Nephron (organoid): ENCODE measurements at regions not wholly inside any gene's neighbourhood (a gene's known extent, or its start where the extent isn't known, plus 50 kb on each side); places are given as distances from the start of the nearest gene placed in this dataset.

Source experiments
- H3K27ac Mint-ChIP-seq, 3 experiments: 2 replicates each; pipeline ENCODE4 v1.8.0; 2020; ENCODE audit warnings: mixed read lengths in 3 of 3, mild to moderate bottlenecking in 2 of 3, moderate library complexity in 1 of 3
- H3K27me3 Mint-ChIP-seq: 2 replicates; pipeline ENCODE4 v1.8.0; 2021; ENCODE audit warnings: low read depth, mild to moderate bottlenecking, moderate library complexity, mixed read lengths
- H3K36me3 Mint-ChIP-seq: 2 replicates; pipeline ENCODE4 v1.8.0; 2020; ENCODE audit warnings: low read depth, mixed read lengths
- H3K4me1 Mint-ChIP-seq: 2 replicates; pipeline ENCODE4 v1.8.0; 2020; ENCODE audit warnings: mixed read lengths
- H3K4me3 Mint-ChIP-seq, 3 experiments: 2 replicates each; pipeline ENCODE4 v1.8.0; 2020; ENCODE audit warnings: mild to moderate bottlenecking in 3 of 3, mixed read lengths in 3 of 3, moderate library complexity in 2 of 3
- H3K9me3 Mint-ChIP-seq: 2 replicates; pipeline ENCODE4 v1.8.0; 2020; ENCODE audit warnings: mixed read lengths
- CTCF ChIP-seq, 3 experiments: fragments of 200-600 bp; sonication (generic); IDR thresholded peaks; one replicate each; pipeline ENCODE4 v1.5.0; 2021; ENCODE audit warnings: antibody characterized with exemption in 3 of 3; ENCODE audit not compliant: unreplicated experiment in 3 of 3

DNA sequence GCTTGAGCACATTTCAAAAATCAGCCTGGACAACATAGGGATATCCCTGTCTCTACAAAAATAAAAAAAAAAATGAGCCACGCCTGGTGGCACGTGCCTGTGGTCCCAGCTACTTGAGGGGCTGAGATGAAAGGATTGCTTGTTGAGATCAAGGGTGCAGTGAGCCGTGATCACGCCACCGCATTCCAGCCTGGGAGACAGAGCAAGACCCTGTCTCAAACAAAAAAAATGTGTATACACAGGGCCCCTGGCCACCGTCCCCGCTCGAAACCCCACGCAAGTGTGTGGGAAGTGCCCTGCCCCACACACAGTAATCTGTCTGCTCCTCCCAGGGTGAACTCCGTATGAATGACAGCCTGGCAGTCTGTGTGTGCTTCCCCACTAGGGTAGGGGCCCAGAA lies 93.0 kb upstream of the RPL38 start:
- Mint-ChIP-seq H3K36me3 (no peaks in the 10 kb centered on the region), H3K4me3 (no peak overlapping the region), H3K9me3 (peaks cover 7% of the 10 kb centered on the region), H3K27ac (peak overlapping the region in 2 of 3 experiments; percentile 29 to 36), H3K4me1 (peaks cover 25% of the 10 kb centered on the region), H3K27me3 (peaks cover 71% of the 10 kb centered on the region)
- no peak for TF ChIP-seq CTCF (IDR thresholded peaks at IDR 0.05; ENCODE audit: unreplicated experiment in 3 of 3)

DNA sequence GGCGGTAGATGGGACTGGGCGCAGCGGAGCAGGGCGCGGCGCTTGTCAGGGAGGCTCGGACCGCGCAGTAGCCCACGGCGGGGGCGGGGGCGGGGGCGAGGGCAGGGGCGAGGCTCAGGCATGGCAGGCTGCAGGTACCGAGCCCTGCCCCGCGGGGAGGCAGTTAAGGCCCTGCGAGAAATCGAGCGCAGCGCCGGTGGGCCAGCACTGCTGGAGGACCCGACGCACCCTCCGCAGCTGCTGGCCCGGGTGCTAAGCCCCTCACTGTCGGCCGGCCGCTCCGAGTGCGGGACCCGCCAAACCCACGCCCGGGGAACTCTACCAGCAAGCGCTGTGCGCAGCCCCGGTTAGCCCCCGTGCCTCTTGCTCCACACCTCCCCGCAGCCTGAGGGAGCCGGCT lies 90.2 kb upstream of the RPL38 start:
- Mint-ChIP-seq H3K9me3 (peaks cover 5% of the 10 kb centered on the region), H3K4me1 (peaks cover 50% of the 10 kb centered on the region), H3K27me3 (peaks cover 83% of the 10 kb centered on the region), H3K4me3 (no peak overlapping the region), H3K36me3 (no peaks in the 10 kb centered on the region), H3K27ac (no peak overlapping the region)
- no peak for TF ChIP-seq CTCF (IDR thresholded peaks at IDR 0.05; ENCODE audit: unreplicated experiment in 3 of 3)

- Mint-ChIP-seq H3K9me3 (peaks cover 5% of the 10 kb centered on the region), H3K4me1 (peaks cover 50% of the 10 kb centered on the region), H3K27me3 (peaks cover 83% of the 10 kb centered on the region), H3K36me3 (no peaks in the 10 kb centered on the region), H3K27ac (no peak overlapping the region), H3K4me3 (no peak overlapping the region)
- no peak for TF ChIP-seq CTCF (IDR thresholded peaks at IDR 0.05; ENCODE audit: unreplicated experiment in 3 of 3)
Measured at GRCh38 chr17:74113952-74114351, 89.5 kb upstream of the RPL38 start.

DNA sequence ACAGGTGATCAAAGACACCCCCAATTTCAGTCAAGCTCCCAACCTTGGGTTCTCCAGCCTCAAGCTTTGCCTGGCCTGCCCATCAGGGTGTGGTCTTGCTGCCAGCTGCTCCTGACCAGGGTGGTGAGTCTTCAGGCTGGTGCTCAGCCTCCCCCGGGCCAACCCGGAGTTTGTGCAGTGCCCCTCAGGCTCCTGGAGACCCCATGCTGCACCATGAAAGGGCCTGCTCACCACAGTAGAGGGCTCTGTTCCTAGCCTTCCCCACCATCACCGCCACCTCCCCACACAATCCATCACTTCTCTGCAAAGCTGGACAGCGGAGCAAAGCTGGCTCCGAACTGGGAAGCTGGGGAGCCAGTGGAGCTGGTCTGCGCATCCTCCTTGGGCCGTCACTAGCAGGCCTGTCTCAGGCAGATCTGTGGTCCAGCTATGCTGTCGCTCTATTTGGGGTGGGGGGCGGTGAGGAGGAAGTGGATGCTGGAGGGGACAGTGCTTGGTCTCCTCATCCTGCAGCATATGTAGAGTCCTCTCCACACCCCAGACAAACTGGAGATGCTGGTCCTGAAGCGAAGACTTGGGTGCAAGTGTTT lies 88.5 kb upstream of the RPL38 start:
- Mint-ChIP-seq H3K4me3 (no peak overlapping the region), H3K27ac (no peak overlapping the region), H3K4me1 (peaks cover 44% of the 10 kb centered on the region), H3K9me3 (peaks cover 5% of the 10 kb centered on the region), H3K36me3 (no peaks in the 10 kb centered on the region), H3K27me3 (peaks cover 83% of the 10 kb centered on the region)
- TF ChIP-seq CTCF (IDR thresholded peaks at IDR 0.05; ENCODE audit: unreplicated experiment in 3 of 3) = no peak

GRCh38 chr17:74115586-74115985 lies 87.9 kb upstream of the RPL38 start:
- H3K36me3 Mint-ChIP-seq = no peaks in the 10 kb centered on the region
- H3K27me3 Mint-ChIP-seq = peaks cover 81% of the 10 kb centered on the region
- H3K9me3 Mint-ChIP-seq = peaks cover 5% of the 10 kb centered on the region
- no peak for TF ChIP-seq CTCF (IDR thresholded peaks at IDR 0.05; ENCODE audit: unreplicated experiment in 3 of 3)
- no peak overlapping the region for H3K4me3 Mint-ChIP-seq
- H3K27ac Mint-ChIP-seq = no peak overlapping the region
- peaks cover 42% of the 10 kb centered on the region for H3K4me1 Mint-ChIP-seq

- no peak for TF ChIP-seq CTCF (IDR thresholded peaks at IDR 0.05; ENCODE audit: unreplicated experiment in 3 of 3)
- Mint-ChIP-seq H3K9me3 (peaks cover 8% of the 10 kb centered on the region), H3K27me3 (peaks cover 83% of the 10 kb centered on the region), H3K4me3 (no peak overlapping the region), H3K27ac (peak overlapping the region in 1 of 3 experiments; percentile 43), H3K36me3 (no peaks in the 10 kb centered on the region), H3K4me1 (peaks cover 39% of the 10 kb centered on the region)
Measured at GRCh38 chr17:74116087-74116717, 87.3 kb upstream of the RPL38 start.
